HEK293 (cell line): ENCODE measurements at regions not wholly inside any gene's neighbourhood (a gene's known extent, or its start where the extent isn't known, plus 50 kb on each side); places are given as distances from the start of the nearest gene placed in this dataset.

Experiments used
- CTCF ChIA-PET: fragments of 350-600 bp; formaldehyde crosslinking; extraction: SDS; loops from one replicate; lab custom pipeline; 2021; ENCODE audit warnings: antibody characterized with exemption; lab: Yijun Ruan, JAX
- POLR2A ChIA-PET: fragments of 300-600 bp; formaldehyde crosslinking; extraction: SDS; loops from one replicate; lab custom pipeline; 2020; ENCODE audit warnings: antibody characterized with exemption, inconsistent platforms; lab: Yijun Ruan, JAX
- H3K27ac ChIP-seq: fragments of 200-500 bp; sonication (Bioruptor generic); 2 replicates; pipeline ENCODE4 v1.5.1; 2014; ENCODE audit warnings: low read depth, low read length, control low read depth, inconsistent platforms; ENCODE audit errors: extremely low read depth
- H3K36me3 ChIP-seq, 2 experiments: fragments of 200-500 bp in 1 of 2; sonication (Bioruptor generic) in 1 of 2; 1 replicate in 1 of 2; 2 replicates in 1 of 2; pipeline ENCODE4 v1.5.1; 2014 to 2017; ENCODE audit warnings: inconsistent platforms in 2 of 2, low read length in 2 of 2; ENCODE audit not compliant: control insufficient read depth in 2 of 2, insufficient read depth in 1 of 2
- H3K4me1 ChIP-seq: fragments of 200-500 bp; sonication (Bioruptor generic); 2 replicates; pipeline ENCODE4 v1.5.1; 2014; ENCODE audit warnings: mild to moderate bottlenecking, low read length, inconsistent platforms; ENCODE audit not compliant: control insufficient read depth, insufficient read depth
- H3K4me3 ChIP-seq: 2 replicates; pipeline ENCODE4 v1.5.1; 2011; ENCODE audit warnings: low read depth, mild to moderate bottlenecking, control low read depth, low read length, moderate library complexity
- H3K9me3 ChIP-seq: fragments of 200-500 bp; sonication (Bioruptor generic); 2 replicates; pipeline ENCODE4 v1.5.1; 2014; ENCODE audit warnings: low read depth, low read length, inconsistent platforms; ENCODE audit not compliant: control insufficient read depth, insufficient read depth
- GFI1B ChIP-seq: fragments of 450-650 bp; formaldehyde crosslinking; IDR thresholded peaks from 2 replicates; pipeline ENCODE4 v1.5.1; 2016; ENCODE audit warnings: missing biosample characterization, missing genetic modification characterization
- GLIS1 ChIP-seq: fragments of 450-650 bp; formaldehyde crosslinking; IDR thresholded peaks from 2 replicates; pipeline ENCODE4 v1.5.1; 2016; ENCODE audit warnings: missing biosample characterization, missing genetic modification characterization
- MEIS1 ChIP-seq: sonication (generic); formaldehyde crosslinking; IDR thresholded peaks from 2 replicates; pipeline ENCODE4 v1.8.1; 2022; ENCODE audit warnings: missing genetic modification reagents, mild to moderate bottlenecking, borderline replicate concordance
- PATZ1 ChIP-seq: fragments of 450-650 bp; formaldehyde crosslinking; IDR thresholded peaks from 2 replicates; pipeline ENCODE4 v1.5.1; 2016; ENCODE audit warnings: missing biosample characterization, missing genetic modification characterization
- REPIN1 ChIP-seq: fragments of 450-650 bp; formaldehyde crosslinking; IDR thresholded peaks from 2 replicates; pipeline ENCODE4 v1.5.1; 2017; ENCODE audit warnings: missing biosample characterization, missing genetic modification characterization, low read depth
- SCRT1 ChIP-seq: fragments of 450-650 bp; formaldehyde crosslinking; IDR thresholded peaks from 2 replicates; pipeline ENCODE4 v1.5.1; 2016; ENCODE audit warnings: missing biosample characterization, missing genetic modification characterization, borderline replicate concordance
- YY1 ChIP-seq: fragments of 450-650 bp; formaldehyde crosslinking; IDR thresholded peaks from 2 replicates; pipeline ENCODE4 v1.5.1; 2018; ENCODE audit warnings: missing biosample characterization, missing genetic modification characterization
- YY2 ChIP-seq: fragments of 450-650 bp; formaldehyde crosslinking; IDR thresholded peaks from 2 replicates; pipeline ENCODE4 v1.5.1; 2016; ENCODE audit warnings: missing biosample characterization, missing genetic modification characterization
- ZBTB1 ChIP-seq: fragments of 450-650 bp; formaldehyde crosslinking; IDR thresholded peaks from 2 replicates; pipeline ENCODE4 v1.5.1; 2016; ENCODE audit warnings: missing biosample characterization, missing genetic modification characterization
- ZBTB10 ChIP-seq: fragments of 450-650 bp; formaldehyde crosslinking; IDR thresholded peaks from 2 replicates; pipeline ENCODE4 v1.5.1; 2016; ENCODE audit warnings: missing biosample characterization, missing genetic modification characterization
- ZBTB20 ChIP-seq: fragments of 450-650 bp; formaldehyde crosslinking; IDR thresholded peaks from 2 replicates; pipeline ENCODE4 v1.5.1; 2016; ENCODE audit warnings: missing biosample characterization, missing genetic modification characterization
- ZBTB6 ChIP-seq: fragments of 450-650 bp; formaldehyde crosslinking; IDR thresholded peaks from 2 replicates; pipeline ENCODE4 v1.5.1; 2017; ENCODE audit warnings: missing biosample characterization, missing genetic modification characterization
- ZFP69B ChIP-seq: fragments of 450-650 bp; formaldehyde crosslinking; IDR thresholded peaks from 2 replicates; pipeline ENCODE4 v1.5.1; 2016; ENCODE audit warnings: missing biosample characterization, missing genetic modification characterization
- ZNF155 ChIP-seq: fragments of 450-650 bp; formaldehyde crosslinking; IDR thresholded peaks from 2 replicates; pipeline ENCODE4 v1.5.1; 2016; ENCODE audit warnings: missing biosample characterization, missing genetic modification characterization
- ZNF169 ChIP-seq: fragments of 450-650 bp; formaldehyde crosslinking; IDR thresholded peaks from 2 replicates; pipeline ENCODE4 v1.5.1; 2016; ENCODE audit warnings: missing biosample characterization, missing genetic modification characterization
- ZNF184 ChIP-seq: fragments of 450-650 bp; IDR thresholded peaks from 2 replicates; pipeline ENCODE4 v1.5.1; 2018; ENCODE audit warnings: missing biosample characterization, mild to moderate bottlenecking, missing genetic modification characterization
- ZNF214 ChIP-seq: fragments of 450-650 bp; formaldehyde crosslinking; IDR thresholded peaks from 2 replicates; pipeline ENCODE4 v1.5.1; 2017; ENCODE audit warnings: missing biosample characterization, mild to moderate bottlenecking, missing genetic modification characterization, borderline replicate concordance
- ZNF324 ChIP-seq: fragments of 450-650 bp; formaldehyde crosslinking; IDR thresholded peaks from 2 replicates; pipeline ENCODE4 v1.5.1; 2016; ENCODE audit warnings: missing biosample characterization, missing genetic modification characterization
- ZNF449 ChIP-seq: fragments of 450-650 bp; formaldehyde crosslinking; IDR thresholded peaks from 2 replicates; pipeline ENCODE4 v1.5.1; 2017; ENCODE audit warnings: missing biosample characterization, mild to moderate bottlenecking, missing genetic modification characterization, moderate library complexity
- ZNF488 ChIP-seq: fragments of 450-650 bp; formaldehyde crosslinking; IDR thresholded peaks from 2 replicates; pipeline ENCODE4 v1.5.1; 2016; ENCODE audit warnings: missing biosample characterization, missing genetic modification characterization
- ZNF571 ChIP-seq: fragments of 450-650 bp; formaldehyde crosslinking; IDR thresholded peaks from 2 replicates; pipeline ENCODE4 v1.5.0; 2017; ENCODE audit warnings: missing biosample characterization, missing genetic modification characterization
- ZNF623 ChIP-seq: fragments of 450-650 bp; formaldehyde crosslinking; IDR thresholded peaks from 2 replicates; pipeline ENCODE4 v1.5.1; 2016; ENCODE audit warnings: missing biosample characterization, missing genetic modification characterization
- ZNF670 ChIP-seq: fragments of 450-650 bp; formaldehyde crosslinking; IDR thresholded peaks from 2 replicates; pipeline ENCODE4 v1.5.1; 2016; ENCODE audit warnings: missing biosample characterization, missing genetic modification characterization, low read depth
- ZNF677 ChIP-seq: fragments of 450-650 bp; IDR thresholded peaks from 2 replicates; pipeline ENCODE4 v1.5.0; 2018; ENCODE audit warnings: missing biosample characterization, mild to moderate bottlenecking, missing genetic modification characterization, moderate library complexity
- ZXDB ChIP-seq: fragments of 450-650 bp; formaldehyde crosslinking; IDR thresholded peaks from 2 replicates; pipeline ENCODE4 v1.5.1; 2016; ENCODE audit warnings: missing biosample characterization, missing genetic modification characterization

- TF ChIP-seq ZFP69B (no peak), SCRT1 (tag by site-specific recombination) (no peak), REPIN1 (no peak), ZNF324 (tag by site-specific recombination) (no peak), PATZ1 (tag by site-specific recombination) (no peak), YY1 (tag by site-specific recombination) (no peak)
- ChIA-PET POLR2A (no interaction called here), CTCF (interaction anchor here (0.6 kb wide), 1 partner anchor 468 kb away, joined by 3 read pairs; no protein-coding TSS in a partner anchor)
- Histone ChIP-seq H3K4me3 (no peak overlapping the region), H3K27ac (no peak overlapping the region), H3K4me1 (no peaks in the 10 kb centered on the region), H3K36me3 (no peaks in the 10 kb centered on the region), H3K9me3 (no peaks in the 10 kb centered on the region)
These were observed 480.8 kb downstream of the RPS24 start for GRCh38 chr10:78514459-78514858.

- Histone ChIP-seq H3K36me3 (no peaks in the 10 kb centered on the region), H3K4me3 (no peak overlapping the region), H3K27ac (no peak overlapping the region), H3K4me1 (no peaks in the 10 kb centered on the region), H3K9me3 (no peaks in the 10 kb centered on the region)
- ChIA-PET CTCF (interaction anchor here (0.6 kb wide), 1 partner anchor 139 kb away, joined by 3 read pairs; no protein-coding TSS in a partner anchor), POLR2A (no interaction called here)
- TF ChIP-seq ZNF184 (tag by site-specific recombination) (no peak), YY2 (tag by site-specific recombination) (no peak), ZNF488 (no peak), ZNF677 (tag by site-specific recombination) (no peak), ZNF623 (tag by site-specific recombination) (no peak), ZBTB10 (tag by site-specific recombination) (no peak), ZNF670 (no peak), ZNF571 (tag by site-specific recombination) (no peak), MEIS1 (CRISPR knock-in tag) (no peak), ZNF449 (no peak), ZXDB (no peak), ZNF155 (tag by site-specific recombination) (no peak), ZBTB20 (tag by site-specific recombination) (no peak), GFI1B (tag by site-specific recombination) (no peak), GLIS1 (tag by site-specific recombination) (no peak), ZNF169 (tag by site-specific recombination) (no peak), ZBTB1 (tag by site-specific recombination) (no peak), ZBTB6 (tag by site-specific recombination) (no peak), ZNF214 (tag by site-specific recombination) (no peak)
These were observed 481.6 kb downstream of the RPS24 start for GRCh38 chr10:78515038-78515872.
